ENCODE measurements at regions not wholly inside any gene's neighbourhood (a gene's known extent, or its start where the extent isn't known, plus 50 kb on each side); places are given as distances from the start of the nearest gene placed in this dataset.
A peak's percentile ranks its signal among the peaks of the same experiment; 100 is the strongest.
"Not testable (repeated sequence)": the region's sequence is repeated elsewhere in the genome, so short reads cannot be mapped to it uniquely, and the experiment has no call there.

DNA sequence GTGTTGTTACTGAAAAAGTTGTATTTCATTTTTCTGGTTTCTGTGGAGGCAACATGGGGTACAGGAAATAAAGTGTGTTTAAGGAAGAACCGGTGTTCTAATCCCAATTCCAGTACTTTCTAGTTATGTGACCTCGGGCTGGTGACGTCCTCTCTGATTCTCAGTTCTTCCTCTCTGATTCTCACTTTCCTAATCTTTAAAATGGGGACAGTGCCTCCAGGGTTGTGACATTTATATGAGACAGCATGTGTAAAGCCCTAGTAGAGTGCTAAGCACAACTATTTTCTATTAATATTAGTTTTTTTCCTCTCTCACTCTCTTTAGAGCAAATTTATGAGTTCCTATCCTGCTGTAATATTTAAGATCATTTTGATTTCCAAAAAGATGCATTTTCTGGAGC, 50.9 kb upstream of the PTPDC1 start:
- no peak for DNase-seq (ENCODE audit: extremely low read depth in 1 of 2, low read depth in 1 of 2)

DNA sequence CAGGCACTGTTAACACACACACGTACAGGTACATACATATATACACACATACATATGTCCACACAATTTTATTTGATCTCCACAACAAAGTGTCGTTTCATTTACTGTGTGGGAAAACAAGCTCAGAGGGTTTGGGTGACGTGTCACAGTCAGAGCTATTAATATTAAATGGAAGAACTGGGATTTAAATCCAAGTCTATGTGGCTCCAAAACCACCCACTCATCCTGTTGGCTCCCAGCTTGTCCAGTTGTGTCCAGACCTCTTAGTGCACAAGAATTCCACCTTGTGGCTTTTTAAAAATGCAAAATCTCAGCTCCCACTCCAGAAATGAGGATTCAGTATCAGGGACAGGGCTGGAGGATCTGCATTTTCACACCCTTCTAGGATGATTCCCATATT, 52.3 kb upstream of the PTPDC1 start:
- no peak for DNase-seq (ENCODE audit: extremely low read depth in 1 of 2, low read depth in 1 of 2)

DNA sequence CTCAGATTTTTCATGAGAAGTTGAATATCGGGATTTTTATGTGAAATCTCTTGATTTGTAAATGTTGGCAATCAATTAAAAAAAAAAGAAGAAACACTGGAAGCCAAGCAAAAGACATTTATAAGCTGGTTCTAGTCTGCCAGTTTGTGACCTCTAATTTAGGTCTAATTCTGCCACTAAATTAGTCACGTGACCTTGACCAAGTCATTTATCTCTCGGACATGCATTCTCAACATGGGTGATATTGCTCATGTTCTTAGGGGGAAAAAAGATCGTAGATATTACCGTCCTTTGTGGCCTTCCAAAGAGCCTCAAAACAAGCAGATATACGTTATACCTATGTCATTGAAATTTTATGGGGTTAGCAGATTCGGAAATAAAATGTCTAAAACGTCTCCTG, 52.9 kb upstream of the PTPDC1 start:
- no peak for DNase-seq (ENCODE audit: extremely low read depth in 1 of 2, low read depth in 1 of 2)

DNA sequence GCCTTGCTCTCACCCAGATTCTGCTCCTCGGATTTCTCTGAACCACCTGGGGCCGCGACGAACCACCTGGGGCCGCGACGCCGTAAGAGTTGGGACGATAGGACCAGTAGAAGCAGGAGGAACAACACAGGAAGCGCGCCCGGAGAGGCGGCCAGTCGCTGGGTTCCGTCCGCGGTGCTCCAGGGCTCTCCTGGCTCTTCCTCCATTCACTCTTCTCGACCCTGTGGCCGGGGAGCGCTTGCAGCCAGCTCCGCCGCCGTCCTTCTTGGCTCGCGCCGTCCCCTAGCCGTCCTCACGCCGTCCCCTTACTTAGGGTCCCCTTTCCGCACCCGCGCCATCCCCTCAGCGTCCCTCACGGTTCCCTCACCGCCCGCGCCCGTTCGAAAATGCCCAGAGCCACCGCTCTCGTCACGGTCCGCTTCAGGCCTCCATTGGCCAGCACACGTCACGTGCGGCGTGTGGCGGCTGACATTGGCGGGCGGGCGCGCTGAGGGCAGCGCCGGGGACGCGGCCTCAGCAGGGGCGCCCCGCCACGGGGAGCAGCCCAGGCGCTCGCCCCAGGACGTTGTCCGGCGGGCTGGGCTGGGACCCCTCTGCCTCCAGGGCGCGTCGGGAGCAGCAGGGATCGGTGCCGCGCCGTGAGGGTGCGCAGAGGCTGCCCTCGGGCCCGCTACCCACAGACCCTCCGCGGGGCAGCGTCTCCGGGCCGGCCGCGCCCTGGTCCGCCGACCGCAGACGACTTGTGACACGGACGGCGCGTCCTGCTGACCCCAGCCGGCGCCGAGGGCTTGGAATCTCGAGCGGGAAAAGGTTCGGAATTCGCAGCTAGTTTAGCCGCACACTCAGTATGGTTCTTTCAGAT, 53.7 kb upstream of the PTPDC1 start:
- DNase-seq (ENCODE audit: extremely low read depth in 1 of 2, low read depth in 1 of 2): peak; percentile 66

DNA sequence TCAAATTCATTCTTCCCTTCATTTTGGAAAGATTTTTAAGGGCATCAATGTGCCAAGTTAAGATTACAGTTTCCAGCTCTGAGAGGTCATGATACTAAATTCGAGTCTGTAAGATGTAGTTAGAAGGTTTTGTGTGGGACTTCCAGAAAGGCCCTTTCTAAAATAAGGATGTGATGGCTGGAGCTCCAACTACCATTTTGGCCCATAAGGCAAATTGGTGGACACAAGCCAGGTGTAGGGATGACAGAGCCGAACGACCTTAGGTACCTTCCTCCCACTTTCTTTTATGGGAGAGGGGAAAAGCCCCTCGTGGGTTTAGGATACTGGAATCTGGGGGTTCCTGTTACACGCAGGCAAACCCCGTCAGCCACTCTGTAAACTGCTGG, 54.3 kb upstream of the PTPDC1 start:
- no peak for DNase-seq (ENCODE audit: extremely low read depth in 1 of 2, low read depth in 1 of 2)

DNA sequence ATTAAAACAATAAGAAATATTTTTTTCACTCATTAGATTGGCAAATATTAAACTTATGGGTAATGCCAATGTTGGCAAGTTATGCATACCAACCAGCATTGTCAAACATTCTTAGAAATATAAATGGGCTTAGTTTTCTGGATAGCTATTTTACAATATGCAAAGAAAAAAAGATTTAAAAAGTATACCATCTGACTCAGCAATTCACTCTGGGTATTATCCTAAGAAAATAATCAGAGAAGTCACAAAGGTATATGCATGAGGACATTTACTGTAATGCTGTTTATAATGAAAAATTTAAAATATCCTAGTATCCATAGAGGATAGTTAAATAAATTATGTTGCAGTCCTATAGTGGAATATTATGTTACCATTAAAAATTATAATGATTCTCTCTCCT, 57.4 kb upstream of the PTPDC1 start:
- DNase-seq (ENCODE audit: extremely low read depth in 1 of 2, low read depth in 1 of 2): no peak

DNA sequence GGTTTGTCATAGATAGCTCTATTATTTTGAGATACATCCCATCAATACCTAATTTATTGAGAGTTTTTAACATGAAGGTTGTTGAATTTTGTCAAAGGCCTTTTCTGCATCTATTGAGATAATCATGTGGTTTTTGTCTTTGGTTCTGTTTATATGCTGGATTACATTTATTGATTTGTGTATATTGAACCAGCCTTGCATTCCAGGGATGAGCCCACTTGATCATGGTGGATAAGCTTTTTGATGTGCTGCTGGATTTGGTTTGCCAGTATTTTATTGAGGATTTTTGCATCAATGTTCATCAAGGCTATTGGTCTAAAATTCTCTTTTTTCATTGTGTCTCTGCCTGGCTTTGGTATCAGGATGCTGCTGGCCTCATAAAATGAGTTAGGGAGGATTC, 61.8 kb upstream of the PTPDC1 start:
- not testable (repeated sequence) for DNase-seq (ENCODE audit: extremely low read depth in 1 of 2, low read depth in 1 of 2)

DNA sequence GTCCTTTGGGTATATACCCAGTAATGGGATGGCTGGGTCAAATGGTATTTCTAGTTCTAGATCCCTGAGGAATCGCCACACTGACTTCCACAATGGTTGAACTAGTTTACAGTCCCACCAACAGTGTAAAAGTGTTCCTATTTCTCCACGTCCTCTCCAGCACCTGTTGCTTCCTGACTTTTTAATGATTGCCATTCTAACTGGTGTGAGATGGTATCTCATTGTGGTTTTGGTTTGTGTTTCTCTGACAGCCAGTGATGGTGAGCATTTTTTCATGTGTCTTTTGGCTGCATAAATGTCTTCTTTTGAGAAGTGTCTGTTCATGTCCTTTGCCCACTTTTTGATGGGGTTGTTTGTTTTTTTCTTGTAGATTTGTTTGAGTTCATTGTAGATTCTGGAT, 63.4 kb upstream of the PTPDC1 start:
- DNase-seq (ENCODE audit: extremely low read depth in 1 of 2, low read depth in 1 of 2): not testable (repeated sequence)

DNA sequence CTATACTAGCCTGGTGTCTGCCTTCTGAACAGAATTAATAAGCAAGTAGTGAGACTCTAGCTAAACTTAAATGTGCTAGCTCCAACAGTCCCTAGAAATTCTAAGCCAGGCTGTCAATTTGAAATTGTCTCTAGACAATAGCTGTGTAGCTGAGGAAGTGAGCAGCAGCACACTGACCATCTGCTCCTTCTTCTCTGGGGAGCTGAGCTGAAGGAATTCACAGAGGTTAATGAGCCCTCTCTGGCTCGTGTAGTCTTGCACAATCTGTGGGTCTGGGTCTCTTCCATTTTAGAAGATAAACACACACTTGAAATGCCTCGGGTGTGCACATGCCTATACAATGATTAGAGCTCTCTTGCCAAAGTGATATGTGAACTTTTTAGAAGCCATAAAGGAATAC, 63.5 kb upstream of the BARX1 start:
- no peak for DNase-seq (ENCODE audit: extremely low read depth in 1 of 2, low read depth in 1 of 2)

DNA sequence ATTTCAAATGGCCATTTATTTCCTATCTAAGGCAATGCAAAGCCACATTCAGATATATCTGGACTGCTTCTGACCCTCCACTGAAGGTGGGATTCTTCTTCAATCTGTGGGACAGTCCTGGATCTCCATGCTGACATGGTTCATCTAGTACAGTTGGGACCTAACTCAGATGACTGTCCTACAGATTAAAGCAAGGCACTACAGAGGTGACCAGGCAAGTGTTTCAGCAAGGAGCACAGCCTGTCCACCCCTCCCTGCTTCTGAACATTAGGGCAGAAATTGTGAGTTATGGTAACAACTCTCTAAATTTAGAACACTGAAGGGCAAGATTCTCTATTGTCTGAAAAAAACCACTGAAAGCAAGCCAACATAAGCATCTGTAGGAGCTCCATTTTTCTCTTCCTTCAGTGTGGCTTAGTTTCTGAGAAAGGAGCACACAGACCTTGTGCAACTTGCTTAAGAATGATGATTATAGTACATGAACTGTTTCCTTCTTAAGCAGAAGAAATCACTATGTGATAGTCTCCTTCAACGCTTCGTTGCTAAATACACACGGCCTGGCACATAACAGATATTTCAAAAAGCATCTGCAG, 62.9 kb upstream of the BARX1 start:
- no peak for DNase-seq (ENCODE audit: extremely low read depth in 1 of 2, low read depth in 1 of 2)

DNA sequence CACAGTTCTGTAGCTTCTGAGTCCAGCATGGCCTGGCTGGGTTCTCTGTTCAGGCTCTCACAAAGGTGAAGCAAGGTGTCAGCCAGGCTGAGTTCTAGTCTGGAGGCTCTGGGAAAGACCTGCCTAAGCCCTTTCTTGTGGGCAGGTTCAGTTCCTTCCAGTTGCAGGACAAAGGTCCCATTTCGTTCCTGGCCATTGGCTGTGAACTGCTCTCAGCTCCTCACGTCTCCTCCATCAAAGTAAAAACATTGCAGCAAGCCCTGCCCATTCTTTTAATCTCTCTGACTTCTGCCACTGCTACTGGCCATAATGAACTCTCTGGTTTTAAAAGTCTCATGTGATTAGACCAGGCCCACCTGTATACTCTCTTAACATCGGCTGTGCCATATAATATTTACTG, 61.6 kb upstream of the BARX1 start:
- DNase-seq (ENCODE audit: extremely low read depth in 1 of 2, low read depth in 1 of 2): no peak

DNA sequence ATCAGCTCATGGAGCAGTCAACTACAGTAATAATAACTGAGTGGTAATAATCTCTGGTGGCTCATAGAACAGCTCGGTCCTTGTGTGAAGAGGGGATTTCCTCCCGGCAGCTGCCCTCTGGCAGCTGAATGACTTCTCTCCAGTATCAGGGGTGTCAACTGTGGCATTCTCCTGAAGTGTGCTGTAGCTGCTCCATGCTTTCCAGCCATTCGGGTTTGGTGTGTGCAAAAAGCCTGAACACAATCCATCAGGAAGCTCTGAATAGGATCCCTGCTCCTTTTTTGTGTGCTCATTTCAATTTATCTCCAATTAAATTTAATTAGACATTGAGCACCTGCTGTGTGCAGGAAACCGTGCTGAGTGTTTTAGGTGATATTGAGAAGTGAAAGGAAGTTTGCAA, 59.8 kb upstream of the BARX1 start:
- no peak for DNase-seq (ENCODE audit: extremely low read depth in 1 of 2, low read depth in 1 of 2)

DNA sequence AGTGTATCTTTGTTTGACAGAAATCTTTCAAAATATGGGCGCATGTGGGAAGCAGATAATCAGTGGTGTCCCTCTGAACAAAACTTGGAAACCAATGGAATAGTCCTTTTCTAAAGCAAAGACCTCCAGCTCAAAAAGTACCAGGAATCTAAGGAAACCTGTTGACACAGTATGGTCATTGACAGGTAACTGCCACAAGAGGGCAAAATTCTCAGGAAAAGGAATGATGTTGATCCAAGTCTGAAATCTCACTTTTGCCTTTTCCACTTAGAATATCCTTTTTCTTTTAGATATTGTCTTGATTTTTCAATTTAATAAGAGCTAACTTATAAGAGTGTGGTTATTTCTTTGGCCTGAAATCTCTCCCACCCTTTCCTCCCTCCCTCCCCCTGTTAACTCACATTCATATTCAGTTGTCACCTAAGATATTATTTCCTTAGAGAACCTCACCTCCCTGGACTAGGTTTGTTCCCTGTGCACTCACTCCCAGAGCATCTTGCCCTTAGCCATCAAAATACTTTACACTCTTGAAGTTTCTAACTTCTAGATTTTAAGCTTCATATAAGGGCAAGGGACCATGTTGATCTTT, 59.0 kb upstream of the BARX1 start:
- DNase-seq (ENCODE audit: extremely low read depth in 1 of 2, low read depth in 1 of 2): no peak

DNA sequence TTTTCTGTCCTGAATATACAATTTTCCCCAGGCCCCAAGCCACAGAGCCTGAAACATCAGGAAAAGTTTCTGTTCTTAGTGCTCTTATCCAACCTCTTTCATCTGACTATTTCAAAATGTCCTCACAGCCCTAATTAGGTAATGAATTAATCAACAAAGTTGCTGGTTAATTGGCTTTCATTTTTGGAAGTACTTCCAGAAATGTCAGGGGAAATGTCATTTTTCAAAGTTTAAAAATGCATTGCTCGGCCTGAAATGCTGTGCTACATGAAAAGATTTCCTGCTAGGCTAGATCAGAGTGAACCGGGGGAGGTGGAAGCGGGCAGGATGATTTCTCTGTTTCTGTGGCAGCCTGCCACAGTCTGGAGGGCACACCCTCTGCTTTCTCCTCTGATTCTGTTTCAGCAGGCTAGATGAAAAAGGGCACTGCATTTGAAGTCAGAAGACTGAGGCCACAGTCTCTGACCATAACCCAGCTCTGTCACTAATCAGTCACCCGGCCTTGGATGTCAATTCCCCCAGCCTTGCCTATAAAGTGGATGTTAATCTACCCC, 55.9 kb upstream of the BARX1 start:
- DNase-seq (ENCODE audit: extremely low read depth in 1 of 2, low read depth in 1 of 2): no peak

DNA sequence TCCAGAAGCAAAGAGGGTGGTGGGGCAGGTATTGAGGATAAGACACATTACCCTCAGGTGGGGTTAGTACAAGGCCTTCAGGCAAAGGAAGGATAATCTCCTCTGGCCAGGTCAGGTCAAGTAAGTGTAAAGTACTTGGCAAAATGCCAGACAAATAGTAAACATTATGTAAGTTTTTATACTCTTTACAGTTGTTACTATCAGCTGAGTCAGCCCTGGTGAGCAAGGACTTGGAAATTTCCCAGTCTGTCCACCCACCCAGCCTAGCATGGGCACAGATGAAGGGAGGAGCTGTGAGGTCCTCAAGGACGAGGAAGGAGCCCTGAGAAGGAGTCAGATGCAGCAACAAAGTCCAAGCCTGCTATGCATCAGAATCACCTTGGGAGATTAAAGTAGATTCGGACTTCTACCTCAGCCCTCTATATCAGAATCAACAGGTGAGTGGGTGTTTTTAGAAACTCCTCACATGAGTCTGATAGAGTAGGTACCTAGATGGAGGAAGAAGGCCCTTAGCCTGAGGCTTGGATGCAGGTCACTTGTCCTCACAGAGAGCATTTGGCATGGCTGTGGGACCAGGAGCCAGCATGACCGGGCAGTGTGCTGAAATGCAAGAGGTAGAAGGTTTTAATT, 50.2 kb upstream of the BARX1 start:
- no peak for DNase-seq (ENCODE audit: extremely low read depth in 1 of 2, low read depth in 1 of 2)
